ENCODE measurements at regions not wholly inside any gene's neighbourhood (a gene's known extent, or its start where the extent isn't known, plus 50 kb on each side); places are given as distances from the start of the nearest gene placed in this dataset.

GRCh38 chr2:5437375-5437774, 254.8 kb upstream of the SOX11 start:
- no peak overlapping the region for H3K9ac ChIP-seq (ENCODE audit: low read depth, low read length, poor library complexity, severe bottlenecking)
- H3K79me2 ChIP-seq (ENCODE audit: insufficient read depth, low read length): no peaks in the 10 kb centered on the region
- no peak overlapping the region for H3K4me3 ChIP-seq (ENCODE audit: low read length, poor library complexity, severe bottlenecking)
- H2AFZ ChIP-seq (ENCODE audit: low read length): no peak overlapping the region
- H3K9me2 ChIP-seq (replicated peaks; ENCODE audit: low read depth, low read length): no peaks in the 10 kb centered on the region
- no peaks in the 10 kb centered on the region for H3K4me1 ChIP-seq (ENCODE audit: insufficient read depth, low read length, poor library complexity, severe bottlenecking)
- no peaks in the 10 kb centered on the region for H3F3A ChIP-seq (ENCODE audit: low read depth)
- H4K20me1 ChIP-seq (ENCODE audit: insufficient read depth, low read length, poor library complexity, severe bottlenecking): no peaks in the 10 kb centered on the region
- no peaks in the 10 kb centered on the region; the same call in 1 of the 2 replicates for H3K9me3 ChIP-seq (ENCODE audit: insufficient read depth, low read depth, low read length)
- TF ChIP-seq EZH2phosphoT487 (IDR thresholded peaks at IDR 0.05; ENCODE audit: borderline replicate concordance): no peak
- TF ChIP-seq CTCF (conservative IDR thresholded peaks at IDR 0.05; ENCODE audit: low read length): no peak
- no peaks in the 10 kb centered on the region for H3K27me3 ChIP-seq (ENCODE audit: insufficient read depth, low read length, poor library complexity, severe bottlenecking)
- H3K36me3 ChIP-seq (ENCODE audit: insufficient read depth, low read length): no peaks in the 10 kb centered on the region
- no peak overlapping the region for H3K4me2 ChIP-seq (ENCODE audit: low read depth, low read length, poor library complexity, severe bottlenecking)

GRCh38 chr2:5440174-5440573, 252.0 kb upstream of the SOX11 start:
- Histone ChIP-seq H3F3A (ENCODE audit: low read depth) (no peaks in the 10 kb centered on the region), H3K4me1 (ENCODE audit: insufficient read depth, low read length, poor library complexity, severe bottlenecking) (no peaks in the 10 kb centered on the region), H3K79me2 (ENCODE audit: insufficient read depth, low read length) (no peaks in the 10 kb centered on the region), H3K4me3 (ENCODE audit: low read length, poor library complexity, severe bottlenecking) (no peak overlapping the region), H3K9ac (ENCODE audit: low read depth, low read length, poor library complexity, severe bottlenecking) (no peak overlapping the region), H3K36me3 (ENCODE audit: insufficient read depth, low read length) (no peaks in the 10 kb centered on the region), H3K9me2 (replicated peaks; ENCODE audit: low read depth, low read length) (no peaks in the 10 kb centered on the region), H3K9me3 (ENCODE audit: insufficient read depth, low read depth, low read length) (no peaks in the 10 kb centered on the region; the same call in 1 of the 2 replicates), H2AFZ (ENCODE audit: low read length) (no peak overlapping the region), H3K27me3 (ENCODE audit: insufficient read depth, low read length, poor library complexity, severe bottlenecking) (no peaks in the 10 kb centered on the region), H3K4me2 (ENCODE audit: low read depth, low read length, poor library complexity, severe bottlenecking) (no peak overlapping the region), H4K20me1 (ENCODE audit: insufficient read depth, low read length, poor library complexity, severe bottlenecking) (no peaks in the 10 kb centered on the region)
- TF ChIP-seq EZH2phosphoT487 (IDR thresholded peaks at IDR 0.05; ENCODE audit: borderline replicate concordance): no peak
- TF ChIP-seq CTCF (conservative IDR thresholded peaks at IDR 0.05; ENCODE audit: low read length): no peak

GRCh38 chr2:5442736-5443135, 249.4 kb upstream of the SOX11 start:
- Histone ChIP-seq H4K20me1 (ENCODE audit: insufficient read depth, low read length, poor library complexity, severe bottlenecking) (no peaks in the 10 kb centered on the region), H3K9ac (ENCODE audit: low read depth, low read length, poor library complexity, severe bottlenecking) (no peak overlapping the region), H3K9me3 (ENCODE audit: insufficient read depth, low read depth, low read length) (no peaks in the 10 kb centered on the region; the same call in 1 of the 2 replicates), H3K27me3 (ENCODE audit: insufficient read depth, low read length, poor library complexity, severe bottlenecking) (no peaks in the 10 kb centered on the region), H3K4me3 (ENCODE audit: low read length, poor library complexity, severe bottlenecking) (no peak overlapping the region), H3K9me2 (replicated peaks; ENCODE audit: low read depth, low read length) (no peaks in the 10 kb centered on the region), H3K79me2 (ENCODE audit: insufficient read depth, low read length) (no peaks in the 10 kb centered on the region), H3K4me1 (ENCODE audit: insufficient read depth, low read length, poor library complexity, severe bottlenecking) (no peaks in the 10 kb centered on the region), H3K36me3 (ENCODE audit: insufficient read depth, low read length) (no peaks in the 10 kb centered on the region), H3F3A (ENCODE audit: low read depth) (no peaks in the 10 kb centered on the region), H2AFZ (ENCODE audit: low read length) (no peak overlapping the region), H3K4me2 (ENCODE audit: low read depth, low read length, poor library complexity, severe bottlenecking) (no peak overlapping the region)
- no peak for TF ChIP-seq CTCF (conservative IDR thresholded peaks at IDR 0.05; ENCODE audit: low read length)
- TF ChIP-seq EZH2phosphoT487 (IDR thresholded peaks at IDR 0.05; ENCODE audit: borderline replicate concordance): no peak
